Thyroid gland (tissue), 4 donors: ENCODE measurements at regions not wholly inside any gene's neighbourhood (a gene's known extent, or its start where the extent isn't known, plus 50 kb on each side); places are given as distances from the start of the nearest gene placed in this dataset.

Experiments
- DNase-seq, 2 donors: peaks; one replicate each; pipeline ENCODE4 v3.0.0-alpha.2; 2019
- H3K27ac ChIP-seq, 3 donors: fragments of 200-600 bp; sonication (generic); 1 replicate in 2 of 3; 2 replicates in 1 of 3; pipeline ENCODE4 v1.5.1; 2016 to 2019; ENCODE audit warnings: mild to moderate bottlenecking in 1 of 3, moderate library complexity in 1 of 3
- H3K27me3 ChIP-seq: fragments of 200-600 bp; sonication (generic); one replicate; pipeline ENCODE4 v1.5.1; 2019
- H3K36me3 ChIP-seq, 2 donors: fragments of 200-600 bp; sonication (generic); one replicate each; pipeline ENCODE4 v1.5.1; 2016 to 2019
- H3K4me1 ChIP-seq, 2 donors: fragments of 200-600 bp; sonication (generic); one replicate each; pipeline ENCODE4 v1.5.1; 2017 to 2019
- H3K4me3 ChIP-seq, 3 donors: fragments of 200-600 bp; sonication (generic); replicated peaks in 1 of 3; 1 replicate in 2 of 3; 2 replicates in 1 of 3; pipeline ENCODE4 v1.5.1; 2016; ENCODE audit warnings: mild to moderate bottlenecking in 1 of 3
- H3K9me3 ChIP-seq: fragments of 200-600 bp; sonication (generic); one replicate; pipeline ENCODE4 v1.5.1; 2017
- POLR2A ChIP-seq, 2 donors: fragments of 450-650 bp; IDR thresholded peaks; one replicate each; pipeline ENCODE4 v1.6.1; 2017; ENCODE audit warnings: antibody characterized with exemption in 2 of 2, mild to moderate bottlenecking in 2 of 2, moderate library complexity in 1 of 2
- WGBS, 2 donors: methylation state at CpG; one replicate each; pipeline ENCODE4 v1.1.5; 2017; 5-methylcytosine and 5-hydroxymethylcytosine counted together
- intact Hi-C: fragments of 100-400 bp; cut with DNase I; formaldehyde crosslinking; loops from one replicate; pipeline ENCODE4 v1.15.1; 2023
- TF ChIP-seq, protein P1 (sequence below), 6 experiments: fragments of 200-600 bp in 3 of 6; fragments of 450-650 bp in 3 of 6; sonication (generic) in 3 of 6; IDR thresholded peaks; one replicate each; pipeline ENCODE4 v1.5.1; 2016 to 2019; ENCODE audit warnings: antibody characterized with exemption in 6 of 6, mild to moderate bottlenecking in 2 of 6, inconsistent platforms in 1 of 6, moderate library complexity in 1 of 6

DNA sequence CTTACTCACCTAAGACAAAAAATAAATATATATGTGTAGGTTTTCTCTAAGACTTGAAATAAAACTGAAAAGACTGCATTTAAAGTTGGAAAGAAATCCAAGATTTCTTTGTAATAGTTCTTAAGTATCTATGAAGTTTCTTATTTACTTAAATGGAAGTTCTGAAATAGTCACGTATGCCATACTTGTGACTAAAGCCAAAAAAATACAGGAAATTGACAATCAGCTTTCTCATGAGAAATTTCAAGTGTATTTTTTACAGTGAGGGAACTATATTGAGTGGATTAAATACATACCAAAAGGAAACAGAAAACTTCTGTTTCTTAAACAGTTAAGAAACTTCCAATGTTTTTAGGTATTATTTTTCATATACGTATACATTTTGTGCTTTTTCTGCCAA, 188.1 kb downstream of the DPY19L2 start:
- H3K27ac ChIP-seq = no peak overlapping the region
- H3K9me3 ChIP-seq = no peaks in the 10 kb centered on the region
- TF ChIP-seq, protein P1, sequence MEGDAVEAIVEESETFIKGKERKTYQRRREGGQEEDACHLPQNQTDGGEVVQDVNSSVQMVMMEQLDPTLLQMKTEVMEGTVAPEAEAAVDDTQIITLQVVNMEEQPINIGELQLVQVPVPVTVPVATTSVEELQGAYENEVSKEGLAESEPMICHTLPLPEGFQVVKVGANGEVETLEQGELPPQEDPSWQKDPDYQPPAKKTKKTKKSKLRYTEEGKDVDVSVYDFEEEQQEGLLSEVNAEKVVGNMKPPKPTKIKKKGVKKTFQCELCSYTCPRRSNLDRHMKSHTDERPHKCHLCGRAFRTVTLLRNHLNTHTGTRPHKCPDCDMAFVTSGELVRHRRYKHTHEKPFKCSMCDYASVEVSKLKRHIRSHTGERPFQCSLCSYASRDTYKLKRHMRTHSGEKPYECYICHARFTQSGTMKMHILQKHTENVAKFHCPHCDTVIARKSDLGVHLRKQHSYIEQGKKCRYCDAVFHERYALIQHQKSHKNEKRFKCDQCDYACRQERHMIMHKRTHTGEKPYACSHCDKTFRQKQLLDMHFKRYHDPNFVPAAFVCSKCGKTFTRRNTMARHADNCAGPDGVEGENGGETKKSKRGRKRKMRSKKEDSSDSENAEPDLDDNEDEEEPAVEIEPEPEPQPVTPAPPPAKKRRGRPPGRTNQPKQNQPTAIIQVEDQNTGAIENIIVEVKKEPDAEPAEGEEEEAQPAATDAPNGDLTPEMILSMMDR (IDR thresholded peaks at IDR 0.05) = no peak
- no peak for TF ChIP-seq POLR2A (IDR thresholded peaks at IDR 0.05)
- H3K27me3 ChIP-seq = no peaks in the 10 kb centered on the region
- no peak for DNase-seq
- intact Hi-C loops = no loop called here
- H3K4me1 ChIP-seq = no peaks in the 10 kb centered on the region
- no peak overlapping the region for H3K4me3 ChIP-seq
- WGBS, 2 donors = 58 to 67% methylated on average over 2 of the region's 2 CpGs
- H3K36me3 ChIP-seq = no peaks in the 10 kb centered on the region

DNA sequence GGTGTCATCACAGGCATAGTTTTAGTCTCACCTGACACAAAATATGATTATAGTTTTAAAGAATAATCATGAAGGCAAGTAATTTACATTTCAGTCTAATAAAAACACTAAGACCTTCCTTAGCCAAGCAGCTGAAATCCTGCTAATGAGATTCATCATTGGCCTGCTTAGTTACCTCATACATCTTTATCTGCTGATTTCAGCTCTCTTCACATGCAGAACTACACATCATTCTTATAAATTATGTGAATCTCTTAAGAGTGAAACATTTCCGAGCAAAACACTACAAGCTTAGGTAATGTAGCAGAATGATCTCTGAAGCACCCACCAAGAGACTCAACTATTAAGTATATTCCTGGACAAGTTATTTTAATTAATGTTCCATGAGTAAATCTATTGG, 198.1 kb downstream of the DPY19L2 start:
- Histone ChIP-seq H3K27me3 (no peaks in the 10 kb centered on the region), H3K36me3 (no peaks in the 10 kb centered on the region), H3K9me3 (no peaks in the 10 kb centered on the region), H3K27ac (no peak overlapping the region), H3K4me3 (no peak overlapping the region), H3K4me1 (no peaks in the 10 kb centered on the region)
- 88 to 90% methylated on average over 1 of the region's 1 CpG for WGBS, 2 donors
- intact Hi-C loops = no loop called here
- DNase-seq = no peak
- no peak for TF ChIP-seq POLR2A (IDR thresholded peaks at IDR 0.05)
- TF ChIP-seq, protein P1 (IDR thresholded peaks at IDR 0.05) = no peak

DNA sequence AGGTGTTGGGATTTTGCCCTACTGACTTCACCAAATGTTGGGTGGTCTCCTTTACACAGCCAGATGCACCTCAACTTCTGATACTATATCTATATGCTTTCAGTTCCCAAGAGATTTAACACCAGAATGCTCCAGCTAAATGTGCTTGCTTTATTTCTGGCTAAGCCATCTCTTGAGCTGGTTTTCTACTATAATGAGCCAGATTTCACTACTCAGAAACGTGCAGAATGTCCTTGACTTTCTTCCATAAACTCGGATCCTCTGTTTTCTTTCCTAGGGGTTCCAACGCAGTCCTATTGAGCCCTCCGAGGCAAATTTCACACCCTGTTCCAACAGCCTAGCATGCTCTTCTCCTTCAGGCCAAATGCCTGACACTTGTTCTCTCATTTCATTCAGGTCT, 200.3 kb downstream of the DPY19L2 start:
- whole genome bisulfite sequencing, 2 donors = 61 to 69% methylated on average over 4 of the region's 4 CpGs
- no peak overlapping the region for H3K27ac ChIP-seq
- intact Hi-C loops = no loop called here

DNA sequence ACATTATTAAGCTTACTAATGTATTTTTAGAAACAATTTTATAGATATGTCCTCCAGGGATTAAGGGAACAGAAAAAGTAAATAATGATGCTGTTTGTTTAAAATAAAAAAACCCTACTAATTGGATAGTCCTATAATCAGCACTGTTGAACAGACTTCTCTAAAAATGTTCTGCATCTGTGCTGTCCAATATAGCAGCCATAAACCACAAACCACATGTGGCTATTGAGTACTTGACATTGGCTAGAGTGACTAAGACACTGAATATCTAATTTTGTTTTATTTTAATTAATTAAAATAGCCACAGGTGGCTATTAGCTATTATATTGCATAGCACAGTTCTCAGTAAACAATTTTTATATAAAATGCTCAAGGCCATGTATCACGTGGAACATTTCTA, 210.4 kb downstream of the DPY19L2 start:
- no peaks in the 10 kb centered on the region for H3K9me3 ChIP-seq
- WGBS, 2 donors = 88 to 98% methylated on average over 1 of the region's 1 CpG
- H3K27ac ChIP-seq = no peak overlapping the region
- no peak for DNase-seq
- no peaks in the 10 kb centered on the region for H3K36me3 ChIP-seq
- TF ChIP-seq POLR2A (IDR thresholded peaks at IDR 0.05) = no peak
- TF ChIP-seq, protein P1 (IDR thresholded peaks at IDR 0.05) = no peak
- intact Hi-C loops = no loop called here
- H3K4me3 ChIP-seq = no peak overlapping the region
- H3K4me1 ChIP-seq = no peaks in the 10 kb centered on the region
- no peaks in the 10 kb centered on the region for H3K27me3 ChIP-seq

More for the DNA sequence above, 200.3 kb downstream of the DPY19L2 start:
- H3K4me3 ChIP-seq = no peak overlapping the region
- no peaks in the 10 kb centered on the region for H3K36me3 ChIP-seq
- DNase-seq = no peak
- no peaks in the 10 kb centered on the region for H3K27me3 ChIP-seq
- H3K4me1 ChIP-seq = no peaks in the 10 kb centered on the region
- H3K9me3 ChIP-seq = no peaks in the 10 kb centered on the region
- TF ChIP-seq POLR2A (IDR thresholded peaks at IDR 0.05) = no peak
- TF ChIP-seq, protein P1 (IDR thresholded peaks at IDR 0.05) = no peak

DNA sequence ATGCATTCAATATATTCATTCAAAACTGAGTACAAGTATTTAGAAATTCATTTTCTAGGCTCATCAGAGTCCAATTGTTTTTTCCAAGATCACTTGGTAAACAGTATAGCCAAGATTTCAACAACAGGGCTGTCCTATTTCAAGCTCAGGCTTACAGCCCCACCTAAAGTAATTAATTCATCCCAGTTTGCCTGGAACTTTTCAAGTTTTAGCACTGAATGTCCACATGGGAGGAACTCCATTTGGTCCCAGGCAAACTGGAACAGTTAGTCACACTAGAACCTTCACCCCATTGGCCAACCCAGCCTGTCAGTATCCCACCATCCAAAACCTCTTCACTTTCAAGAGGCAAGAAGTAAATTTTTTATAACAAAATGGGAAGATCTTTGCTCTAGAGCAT, 210.9 kb downstream of the DPY19L2 start:
- no peaks in the 10 kb centered on the region for H3K4me1 ChIP-seq
- no peaks in the 10 kb centered on the region for H3K9me3 ChIP-seq
- no peak overlapping the region for H3K27ac ChIP-seq
- no peaks in the 10 kb centered on the region for H3K36me3 ChIP-seq
- DNase-seq = no peak
- intact Hi-C loops = no loop called here
- TF ChIP-seq, protein P1 (IDR thresholded peaks at IDR 0.05) = no peak
- TF ChIP-seq POLR2A (IDR thresholded peaks at IDR 0.05) = no peak
- H3K27me3 ChIP-seq = no peaks in the 10 kb centered on the region
- H3K4me3 ChIP-seq = no peak overlapping the region
